ENCODE measurements at regions not wholly inside any gene's neighbourhood (a gene's known extent, or its start where the extent isn't known, plus 50 kb on each side); places are given as distances from the start of the nearest gene placed in this dataset.

DNA sequence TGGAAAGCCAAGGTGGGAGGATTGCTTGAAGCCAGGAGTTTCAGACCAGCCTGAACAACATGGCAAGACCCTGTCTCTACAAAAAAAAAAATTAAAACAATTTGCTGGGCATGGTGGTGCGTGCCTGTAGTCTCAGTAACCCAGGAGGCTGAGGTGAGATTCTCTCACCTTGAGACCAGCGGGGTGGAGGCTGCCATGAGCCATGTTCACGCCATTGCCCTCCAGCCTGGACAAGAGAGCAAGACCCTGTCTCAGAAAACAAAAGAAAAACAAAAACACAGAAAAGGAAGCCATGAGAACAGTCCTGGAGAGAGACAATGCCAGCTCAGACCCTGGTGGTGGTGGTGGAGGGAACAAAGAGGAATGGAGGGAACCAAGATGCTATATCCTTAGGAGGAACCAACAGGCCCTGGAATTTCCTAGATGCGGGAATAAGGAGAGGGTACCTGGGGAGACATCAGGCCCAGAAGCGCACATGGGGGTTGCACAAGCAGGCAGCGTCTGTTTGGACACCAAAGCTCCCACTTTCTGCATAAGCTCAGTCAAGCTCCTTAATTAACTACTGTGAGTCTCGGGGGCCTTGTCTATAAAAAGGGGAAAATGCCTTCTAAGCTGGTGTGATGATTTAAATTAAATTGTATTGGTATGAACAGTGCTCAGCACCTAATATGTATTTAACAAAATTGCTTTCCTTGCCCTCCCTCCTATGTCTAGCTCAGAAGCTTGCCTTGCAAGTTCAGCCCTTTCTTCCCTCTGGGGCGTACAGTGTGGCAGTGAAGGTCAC lies 143.8 kb downstream of the CCT6B start:
- DNase-seq (ENCODE audit: extremely low spot score in 2 of 2) = no peak
- intact Hi-C loops (cut with DNase I) = no loop called here
- TF ChIP-seq CTCF (IDR thresholded peaks at IDR 0.05) (no peak), POLR2A (IDR thresholded peaks at IDR 0.05) (no peak), POLR2AphosphoS5 (IDR thresholded peaks at IDR 0.05; ENCODE audit: insufficient read depth in 1 of 2, low read depth in 1 of 2) (no peak)
- no peaks in the 10 kb centered on the region for H3K36me3 ChIP-seq
- no peaks in the 10 kb centered on the region for H3K27me3 ChIP-seq
- H3K4me1 ChIP-seq = no peaks in the 10 kb centered on the region
- H3K9me3 ChIP-seq = no peaks in the 10 kb centered on the region
- H3K4me3 ChIP-seq = no peak overlapping the region
- no peak overlapping the region for H3K27ac ChIP-seq

DNA sequence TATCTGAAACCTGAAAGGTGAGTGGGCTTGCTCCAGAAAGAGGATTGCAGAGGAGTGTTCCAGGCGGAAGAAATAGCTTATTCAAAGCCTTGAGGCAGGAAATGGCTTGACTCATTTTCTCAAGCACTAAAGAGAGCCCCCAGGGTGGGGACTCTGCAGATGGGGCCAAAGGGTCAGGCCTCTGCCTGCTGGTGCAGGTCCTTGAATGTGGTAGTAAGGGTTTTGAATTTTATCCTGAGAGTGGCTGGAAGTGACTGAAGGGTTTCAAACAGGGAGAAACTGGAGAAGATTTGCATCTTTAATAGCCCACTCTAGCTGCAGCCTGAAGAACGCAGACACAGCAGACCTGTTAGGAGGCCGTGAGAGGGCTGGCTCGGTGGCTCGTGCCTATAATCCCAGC lies 144.4 kb downstream of the CCT6B start:
- intact Hi-C loops (cut with DNase I) = no loop called here
- no peak overlapping the region for H3K4me3 ChIP-seq
- H3K27me3 ChIP-seq = no peaks in the 10 kb centered on the region
- no peak for DNase-seq (ENCODE audit: extremely low spot score in 2 of 2)
- no peaks in the 10 kb centered on the region for H3K36me3 ChIP-seq
- TF ChIP-seq POLR2AphosphoS5 (IDR thresholded peaks at IDR 0.05; ENCODE audit: insufficient read depth in 1 of 2, low read depth in 1 of 2) (no peak), CTCF (IDR thresholded peaks at IDR 0.05) (no peak), POLR2A (IDR thresholded peaks at IDR 0.05) (no peak)
- H3K9me3 ChIP-seq = no peaks in the 10 kb centered on the region
- no peak overlapping the region for H3K27ac ChIP-seq
- H3K4me1 ChIP-seq = no peaks in the 10 kb centered on the region

DNA sequence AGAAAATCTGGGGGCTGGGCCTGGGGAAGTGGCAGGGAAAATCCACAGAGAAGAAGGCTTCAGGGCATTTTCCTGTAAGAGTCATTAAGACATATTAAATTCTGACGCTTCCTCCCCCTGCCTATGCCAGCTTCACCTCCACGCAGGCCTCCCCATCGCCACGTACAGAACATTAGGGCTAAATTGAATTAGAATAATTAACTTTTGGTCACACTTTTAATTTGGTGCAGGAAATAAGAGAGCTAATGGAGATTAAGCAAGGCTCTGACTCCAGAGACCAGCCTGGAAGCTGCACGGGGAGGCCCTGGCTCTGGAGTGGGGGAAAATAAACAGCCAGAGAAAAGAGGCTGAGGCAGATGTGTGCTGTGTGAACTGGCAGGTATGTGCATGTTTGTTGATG lies 148.0 kb downstream of the CCT6B start:
- Histone ChIP-seq H3K36me3 (no peaks in the 10 kb centered on the region), H3K27ac (no peak overlapping the region), H3K27me3 (no peaks in the 10 kb centered on the region), H3K4me1 (no peaks in the 10 kb centered on the region), H3K9me3 (no peaks in the 10 kb centered on the region), H3K4me3 (no peak overlapping the region)
- intact Hi-C loops (cut with DNase I) = no loop called here
- no peak for DNase-seq (ENCODE audit: extremely low spot score in 2 of 2)
- no peak for TF ChIP-seq POLR2AphosphoS5 (IDR thresholded peaks at IDR 0.05; ENCODE audit: insufficient read depth in 1 of 2, low read depth in 1 of 2)
- no peak for TF ChIP-seq POLR2A (IDR thresholded peaks at IDR 0.05)
- no peak for TF ChIP-seq CTCF (IDR thresholded peaks at IDR 0.05)

DNA sequence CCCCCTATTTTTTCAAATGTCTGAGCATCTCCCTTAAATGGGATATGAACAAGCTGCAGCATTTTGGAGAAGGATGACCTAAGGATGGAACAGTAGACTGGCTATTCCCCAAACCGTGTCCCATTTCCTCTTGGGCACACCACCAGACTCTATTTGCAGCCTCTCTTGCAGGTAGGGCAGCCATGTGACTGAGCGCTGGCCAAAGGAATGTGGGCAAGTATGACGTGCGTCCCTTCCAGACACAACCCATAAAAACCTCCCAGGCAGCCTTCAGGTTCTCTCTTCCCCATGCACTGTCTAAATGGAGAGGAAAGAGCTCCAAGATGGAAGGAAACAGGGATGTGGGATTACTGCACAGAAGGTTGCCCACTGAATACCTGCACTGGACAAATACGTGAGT lies 149.7 kb downstream of the CCT6B start:
- no peaks in the 10 kb centered on the region for H3K36me3 ChIP-seq
- no peaks in the 10 kb centered on the region for H3K4me1 ChIP-seq
- DNase-seq (ENCODE audit: extremely low spot score in 2 of 2) = no peak
- no peak overlapping the region for H3K27ac ChIP-seq
- TF ChIP-seq POLR2AphosphoS5 (IDR thresholded peaks at IDR 0.05; ENCODE audit: insufficient read depth in 1 of 2, low read depth in 1 of 2) = no peak
- TF ChIP-seq POLR2A (IDR thresholded peaks at IDR 0.05) = no peak
- TF ChIP-seq CTCF (IDR thresholded peaks at IDR 0.05) = no peak
- no peaks in the 10 kb centered on the region for H3K9me3 ChIP-seq
- intact Hi-C loops (cut with DNase I) = no loop called here
- H3K27me3 ChIP-seq = no peaks in the 10 kb centered on the region
- H3K4me3 ChIP-seq = no peak overlapping the region

DNA sequence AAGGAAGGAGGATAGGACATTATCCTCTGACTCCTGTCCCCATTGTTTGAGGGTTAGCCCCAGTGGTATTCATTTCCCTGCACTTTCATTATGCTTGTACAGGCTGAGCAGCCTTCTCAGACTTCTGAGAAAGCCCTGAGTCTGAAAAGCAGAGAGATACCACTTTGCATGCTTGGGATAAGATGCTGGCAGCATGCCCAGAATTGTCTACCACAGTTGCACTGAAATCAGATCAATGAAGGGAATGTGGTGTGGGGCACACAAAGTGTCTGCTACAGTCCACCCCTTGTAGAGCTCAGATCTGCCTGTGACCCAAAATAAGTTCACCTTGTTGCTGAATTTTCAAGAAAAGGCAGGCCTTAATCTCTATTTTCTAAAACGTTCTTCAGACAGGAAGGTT lies 160.6 kb downstream of the CCT6B start:
- no peak overlapping the region for H3K4me3 ChIP-seq
- intact Hi-C loops (cut with DNase I) = no loop called here

More for the DNA sequence above, 160.6 kb downstream of the CCT6B start:
- no peak for DNase-seq (ENCODE audit: extremely low spot score in 2 of 2)
- Histone ChIP-seq H3K36me3 (no peaks in the 10 kb centered on the region), H3K27me3 (no peaks in the 10 kb centered on the region), H3K9me3 (no peaks in the 10 kb centered on the region), H3K27ac (no peak overlapping the region), H3K4me1 (no peaks in the 10 kb centered on the region)
- no peak for TF ChIP-seq POLR2A (IDR thresholded peaks at IDR 0.05)
- TF ChIP-seq CTCF (IDR thresholded peaks at IDR 0.05) = no peak
- no peak for TF ChIP-seq POLR2AphosphoS5 (IDR thresholded peaks at IDR 0.05; ENCODE audit: insufficient read depth in 1 of 2, low read depth in 1 of 2)

All from vagina (tissue), 2 donors.